NB4 (cell line): ENCODE measurements at regions not wholly inside any gene's neighbourhood (a gene's known extent, or its start where the extent isn't known, plus 50 kb on each side); places are given as distances from the start of the nearest gene placed in this dataset.

ENCODE experiments used
- POLR2A ChIP-seq: IDR thresholded peaks from 2 replicates; pipeline ENCODE4 v1.6.1; 2011; ENCODE audit warnings: mild to moderate bottlenecking; ENCODE audit not compliant: insufficient read length; ENCODE audit errors: extremely low read depth
- TF ChIP-seq, protein P1 (sequence below): IDR thresholded peaks from one replicate; pipeline ENCODE4 v1.5.1; 2012; ENCODE audit warnings: low read depth, low read length
- TF ChIP-seq, protein P2 (sequence below): IDR thresholded peaks from 2 replicates; pipeline ENCODE4 v1.6.1; 2011; ENCODE audit warnings: low read depth, low read length

DNA sequence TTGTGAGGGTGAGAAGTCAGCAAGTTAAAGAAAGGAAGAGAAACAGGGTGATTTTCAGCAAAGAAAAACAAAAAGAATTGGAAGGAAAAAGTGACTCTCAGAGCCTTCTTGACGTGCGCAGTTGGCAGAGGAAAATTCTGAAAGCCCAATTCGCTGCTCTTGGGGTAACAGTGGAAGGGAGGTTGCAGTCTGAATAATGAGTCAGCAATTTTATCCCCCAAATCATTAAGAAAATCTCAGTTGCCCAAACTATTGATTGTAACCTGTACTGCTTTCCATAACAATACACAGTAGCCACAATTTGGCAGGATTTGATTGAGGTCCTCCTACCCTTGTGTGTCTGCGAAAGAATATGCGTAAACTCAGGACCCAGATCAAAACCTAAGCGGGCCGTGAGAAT, 309.1 kb downstream of the EMP1 start:
- TF ChIP-seq, protein P1, sequence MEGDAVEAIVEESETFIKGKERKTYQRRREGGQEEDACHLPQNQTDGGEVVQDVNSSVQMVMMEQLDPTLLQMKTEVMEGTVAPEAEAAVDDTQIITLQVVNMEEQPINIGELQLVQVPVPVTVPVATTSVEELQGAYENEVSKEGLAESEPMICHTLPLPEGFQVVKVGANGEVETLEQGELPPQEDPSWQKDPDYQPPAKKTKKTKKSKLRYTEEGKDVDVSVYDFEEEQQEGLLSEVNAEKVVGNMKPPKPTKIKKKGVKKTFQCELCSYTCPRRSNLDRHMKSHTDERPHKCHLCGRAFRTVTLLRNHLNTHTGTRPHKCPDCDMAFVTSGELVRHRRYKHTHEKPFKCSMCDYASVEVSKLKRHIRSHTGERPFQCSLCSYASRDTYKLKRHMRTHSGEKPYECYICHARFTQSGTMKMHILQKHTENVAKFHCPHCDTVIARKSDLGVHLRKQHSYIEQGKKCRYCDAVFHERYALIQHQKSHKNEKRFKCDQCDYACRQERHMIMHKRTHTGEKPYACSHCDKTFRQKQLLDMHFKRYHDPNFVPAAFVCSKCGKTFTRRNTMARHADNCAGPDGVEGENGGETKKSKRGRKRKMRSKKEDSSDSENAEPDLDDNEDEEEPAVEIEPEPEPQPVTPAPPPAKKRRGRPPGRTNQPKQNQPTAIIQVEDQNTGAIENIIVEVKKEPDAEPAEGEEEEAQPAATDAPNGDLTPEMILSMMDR, result no peak
- no peak for TF ChIP-seq POLR2A
- TF ChIP-seq, protein P2, sequence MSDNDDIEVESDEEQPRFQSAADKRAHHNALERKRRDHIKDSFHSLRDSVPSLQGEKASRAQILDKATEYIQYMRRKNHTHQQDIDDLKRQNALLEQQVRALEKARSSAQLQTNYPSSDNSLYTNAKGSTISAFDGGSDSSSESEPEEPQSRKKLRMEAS, result no peak
